H9 (cell line): ENCODE measurements at regions not wholly inside any gene's neighbourhood (a gene's known extent, or its start where the extent isn't known, plus 50 kb on each side); places are given as distances from the start of the nearest gene placed in this dataset.

Source experiments
- DNase-seq: peaks from one replicate; pipeline ENCODE4 v3.0.0-alpha.2; 2017
- H2AFZ ChIP-seq: one replicate; pipeline ENCODE4 v1.6.1; 2013; ENCODE audit warnings: mild to moderate bottlenecking, low read length, control low read depth, moderate library complexity
- H2AK5ac ChIP-seq: 2 replicates; pipeline ENCODE4 v1.6.1; 2013; ENCODE audit warnings: low read length, control low read depth, mixed read lengths; ENCODE audit not compliant: insufficient read length
- H2BK120ac ChIP-seq: one replicate; pipeline ENCODE4 v1.6.1; 2013; ENCODE audit warnings: low read depth, mild to moderate bottlenecking, low read length, control low read depth, inconsistent platforms; ENCODE audit not compliant: poor library complexity, severe bottlenecking
- H2BK12ac ChIP-seq: 2 replicates; pipeline ENCODE4 v1.6.1; 2013; ENCODE audit warnings: low read length, control low read depth, mixed read lengths, low read depth; ENCODE audit not compliant: insufficient read length
- H2BK15ac ChIP-seq: 2 replicates; pipeline ENCODE4 v1.6.1; 2013; ENCODE audit warnings: low read depth, low read length, control low read depth
- H2BK20ac ChIP-seq: one replicate; pipeline ENCODE4 v1.6.1; 2013; ENCODE audit warnings: low read depth, mild to moderate bottlenecking, low read length, control low read depth, inconsistent platforms; ENCODE audit not compliant: poor library complexity, severe bottlenecking
- H2BK5ac ChIP-seq: 2 replicates; pipeline ENCODE4 v1.6.1; 2013; ENCODE audit warnings: low read length, control low read depth, mixed read lengths; ENCODE audit not compliant: insufficient read length
- H3K14ac ChIP-seq: 2 replicates; pipeline ENCODE4 v1.6.1; 2013; ENCODE audit warnings: low read length, control low read depth; ENCODE audit not compliant: insufficient read depth
- H3K18ac ChIP-seq: 2 replicates; pipeline ENCODE4 v1.6.1; 2013; ENCODE audit warnings: low read depth, mild to moderate bottlenecking, mixed read lengths, low read length, control low read depth; ENCODE audit not compliant: insufficient read length
- H3K23ac ChIP-seq: 2 replicates; pipeline ENCODE4 v1.6.1; 2013; ENCODE audit warnings: low read length, control low read depth, mixed read lengths, low read depth; ENCODE audit not compliant: insufficient read length
- H3K23me2 ChIP-seq: 2 replicates; pipeline ENCODE4 v1.6.1; 2013; ENCODE audit warnings: low read depth, mild to moderate bottlenecking, mixed read lengths, low read length, control low read depth; ENCODE audit not compliant: insufficient read length, poor library complexity, severe bottlenecking
- H3K27ac ChIP-seq: 2 replicates; pipeline ENCODE4 v1.5.1; 2013; ENCODE audit warnings: low read length, control low read depth, mixed read lengths, low read depth; ENCODE audit not compliant: insufficient read length
- H3K27me3 ChIP-seq: 2 replicates; pipeline ENCODE4 v1.6.1; 2013; ENCODE audit warnings: low read length, control low read depth, inconsistent platforms; ENCODE audit not compliant: insufficient read depth
- H3K4ac ChIP-seq: 2 replicates; pipeline ENCODE4 v1.6.1; 2013; ENCODE audit warnings: low read depth, mild to moderate bottlenecking, control low read depth, inconsistent platforms, low read length, moderate library complexity
- H3K4me1 ChIP-seq: 2 replicates; pipeline ENCODE4 v1.6.1; 2013; ENCODE audit warnings: low read length, control low read depth, inconsistent platforms; ENCODE audit not compliant: insufficient read depth
- H3K4me2 ChIP-seq: 2 replicates; pipeline ENCODE4 v1.6.1; 2013; ENCODE audit warnings: low read length, control low read depth, mixed read lengths; ENCODE audit not compliant: insufficient read length, insufficient read depth
- H3K56ac ChIP-seq: 2 replicates; pipeline ENCODE4 v1.6.1; 2013; ENCODE audit warnings: low read depth, mild to moderate bottlenecking, mixed read lengths, low read length, control low read depth; ENCODE audit not compliant: insufficient read length
- H3K79me1 ChIP-seq: 2 replicates; pipeline ENCODE4 v1.6.1; 2013; ENCODE audit warnings: low read depth, mild to moderate bottlenecking, moderate library complexity, low read length, control low read depth, inconsistent platforms; ENCODE audit not compliant: insufficient read depth, poor library complexity, severe bottlenecking
- H3K79me2 ChIP-seq: 2 replicates; pipeline ENCODE4 v1.6.1; 2013; ENCODE audit warnings: low read length, control low read depth, inconsistent platforms; ENCODE audit not compliant: insufficient read depth
- H3K9ac ChIP-seq: 2 replicates; pipeline ENCODE4 v1.6.1; 2013; ENCODE audit warnings: low read length, control low read depth, mixed read lengths; ENCODE audit not compliant: insufficient read length; ENCODE audit errors: extremely low read depth
- H3K9me3 ChIP-seq: one replicate; pipeline ENCODE4 v1.6.1; 2013; ENCODE audit warnings: low read depth, low read length, inconsistent platforms; ENCODE audit not compliant: control insufficient read depth
- H3T11ph ChIP-seq: one replicate; pipeline ENCODE4 v1.6.1; 2013; ENCODE audit warnings: mild to moderate bottlenecking, low read length, control low read depth, inconsistent platforms
- H4K20me1 ChIP-seq: one replicate; pipeline ENCODE4 v1.6.1; 2013; ENCODE audit not compliant: control insufficient read depth, insufficient read length, insufficient read depth
- H4K5ac ChIP-seq: 2 replicates; pipeline ENCODE4 v1.6.1; 2013; ENCODE audit warnings: low read depth, mild to moderate bottlenecking, mixed read lengths, low read length, control low read depth; ENCODE audit not compliant: insufficient read length
- H4K8ac ChIP-seq: replicated peaks from 2 replicates; pipeline ENCODE4 v1.6.1; 2013; ENCODE audit warnings: low read length, control low read depth, mixed read lengths, low read depth; ENCODE audit not compliant: insufficient read length
- H4K91ac ChIP-seq: 2 replicates; pipeline ENCODE4 v1.6.1; 2013; ENCODE audit warnings: low read depth, mild to moderate bottlenecking, moderate library complexity, mixed read lengths, low read length, control low read depth; ENCODE audit not compliant: insufficient read length
- H3K27ac Mint-ChIP-seq, 3 experiments: 2 replicates in 2 of 3; 3 replicates in 1 of 3; pipeline ENCODE4 v1.8.0; 2020 to 2021; ENCODE audit warnings: mixed read lengths in 3 of 3, mild to moderate bottlenecking in 1 of 3, moderate library complexity in 1 of 3
- H3K27me3 Mint-ChIP-seq: 2 replicates; pipeline ENCODE4 v1.8.0; 2021; ENCODE audit warnings: low read depth, mild to moderate bottlenecking, moderate library complexity, mixed read lengths
- H3K36me3 Mint-ChIP-seq, 3 experiments: 2 replicates in 2 of 3; 3 replicates in 1 of 3; pipeline ENCODE4 v1.8.0; 2020 to 2021; ENCODE audit warnings: low read depth in 3 of 3, mixed read lengths in 3 of 3; ENCODE audit not compliant: insufficient read depth in 1 of 3
- H3K4me1 Mint-ChIP-seq, 2 experiments: 2 replicates each; pipeline ENCODE4 v1.8.0; 2020; ENCODE audit warnings: mixed read lengths in 2 of 2
- H3K4me3 Mint-ChIP-seq, 2 experiments: 2 replicates in 1 of 2; 3 replicates in 1 of 2; pipeline ENCODE4 v1.8.0; 2020 to 2021; ENCODE audit warnings: mild to moderate bottlenecking in 2 of 2, mixed read lengths in 2 of 2, moderate library complexity in 1 of 2
- H3K9me3 Mint-ChIP-seq, 2 experiments: 2 replicates in 1 of 2; 3 replicates in 1 of 2; pipeline ENCODE4 v1.8.0; 2020; ENCODE audit warnings: mild to moderate bottlenecking in 2 of 2, mixed read lengths in 2 of 2, moderate library complexity in 1 of 2
- CTCF ChIP-seq: fragments of 200-600 bp; sonication (generic); conservative IDR thresholded peaks from 3 replicates; pipeline ENCODE4 v1.8.0; 2021; ENCODE audit warnings: antibody characterized with exemption, mild to moderate bottlenecking
- WGBS: extraction: QIAGEN DNeasy Blood & Tissue Kit; methylation state at CpG from one replicate; pipeline ENCODE4 v1.1.7; 2013; ENCODE audit warnings: missing lambda C conversion rate, low lambda C conversion rate, mixed read lengths; ENCODE audit not compliant: insufficient read length; ENCODE audit errors: extremely low coverage; 5-methylcytosine and 5-hydroxymethylcytosine counted together

- peaks cover 6 to 14% of the 10 kb centered on the region in 2 experiments; a peak in 4 of 5 replicates for H3K9me3 Mint-ChIP-seq
- H2BK12ac ChIP-seq: no peak overlapping the region
- no peak overlapping the region for H4K91ac ChIP-seq
- no peak overlapping the region for H3K4me3 Mint-ChIP-seq
- no peak overlapping the region for H2AK5ac ChIP-seq
- no peak for DNase-seq
- no peaks in the 10 kb centered on the region for H4K20me1 ChIP-seq
- WGBS: no CpG with 5 or more reads among the region's 4 CpGs
- no peak overlapping the region for H3K27ac ChIP-seq
- H2AFZ ChIP-seq: no peak overlapping the region
- H3K4me1 ChIP-seq: no peaks in the 10 kb centered on the region
- H2BK120ac ChIP-seq: no peak overlapping the region
- H3K4me1 Mint-ChIP-seq: no peaks in the 10 kb centered on the region
- no peak for TF ChIP-seq CTCF
- no peaks in the 10 kb centered on the region for H3K23me2 ChIP-seq
- no peaks in the 10 kb centered on the region for H3K27me3 ChIP-seq
- H3K14ac ChIP-seq: no peak overlapping the region
- H3K4ac ChIP-seq: no peak overlapping the region
- no peak overlapping the region for H2BK5ac ChIP-seq
- H2BK15ac ChIP-seq: no peak overlapping the region
- no peak overlapping the region for H2BK20ac ChIP-seq
- H3K9me3 ChIP-seq: no peaks in the 10 kb centered on the region
- no peak overlapping the region for H3T11ph ChIP-seq
- no peaks in the 10 kb centered on the region; the same call in 1 of the 2 replicates for H3K27me3 Mint-ChIP-seq
- no peak overlapping the region for H4K5ac ChIP-seq
- no peak overlapping the region for H3K23ac ChIP-seq
- H3K18ac ChIP-seq: no peak overlapping the region
- H3K79me1 ChIP-seq: no peaks in the 10 kb centered on the region
- peaks cover 11 to 12% (median 11%) of the 10 kb centered on the region in 3 experiments for H3K36me3 Mint-ChIP-seq
- no peaks in the 10 kb centered on the region for H3K79me2 ChIP-seq
- H4K8ac ChIP-seq: no peak overlapping the region
- H3K56ac ChIP-seq: no peak overlapping the region
- no peak overlapping the region for H3K9ac ChIP-seq
- no peak overlapping the region for H3K4me2 ChIP-seq
- no peak overlapping the region for H3K27ac Mint-ChIP-seq
These were observed 118.1 kb upstream of the CHD2 start for GRCh38 chr15:92781925-92782453.
